HCT116 (cell line): ENCODE measurements at regions not wholly inside any gene's neighbourhood (a gene's known extent, or its start where the extent isn't known, plus 50 kb on each side); places are given as distances from the start of the nearest gene placed in this dataset.

Experiments used
- ATAC-seq: fragments of 200-7000 bp; cut with Tn5 transposase; 2 replicates; pipeline ENCODE4 v1.9.1; 2020; ENCODE audit warnings: mild to moderate bottlenecking, moderate library complexity
- BruUV-seq: library from RNA; stranded (reverse); fragments of 400-500 nt; replicated peaks from 2 replicates; lab custom pipeline; 2021; lab: Mats Ljungman, UMichigan
- CTCF ChIA-PET: fragments of 300-600 bp; sonication (Branson Sonifier 250); formaldehyde crosslinking; loops from one replicate; lab custom pipeline; 2021; ENCODE audit warnings: antibody characterized with exemption; lab: Charles Lee
- POLR2A ChIA-PET: fragments of 300-600, 350-600 bp; sonication (Branson Sonifier 250); formaldehyde crosslinking; loops from one replicate; lab custom pipeline; 2021; ENCODE audit warnings: antibody characterized with exemption; lab: Charles Lee
- RAD21 ChIA-PET, 2 experiments: fragments of 300-600 bp; sonication (Branson Sonifier 250); formaldehyde crosslinking; loops; one replicate each; lab custom pipeline; 2023; ENCODE audit warnings: low total read pairs in 2 of 2; ENCODE audit not compliant: uncharacterized antibody in 2 of 2, unreplicated experiment in 2 of 2, low non-redundant PET in 1 of 2; lab: Charles Lee
- DNase-seq: peaks from one replicate; pipeline ENCODE4 v3.0.0-alpha.2; 2010; ENCODE audit warnings: low read depth, low spot score
- H2AFZ ChIP-seq: fragments of 200-600 bp; shearing (Covaris generic), sonication (generic); 2 replicates; pipeline ENCODE4 v1.6.1; 2017; ENCODE audit warnings: low read depth, mixed run types, mixed read lengths, antibody characterized with exemption, low read length; ENCODE audit not compliant: poor library complexity, severe bottlenecking
- H3K27ac ChIP-seq: 2 replicates; pipeline ENCODE4 v1.5.1; 2012; ENCODE audit warnings: low read depth, low read length
- H3K27me3 ChIP-seq: fragments of 200-600 bp; sonication (generic); 2 replicates; pipeline ENCODE4 v1.6.1; 2016; ENCODE audit warnings: mixed run types, low read length, mixed read lengths; ENCODE audit not compliant: insufficient read depth
- H3K36me3 ChIP-seq, 2 experiments: fragments of 200-500 bp in 1 of 2; fragments of 200-600 bp in 1 of 2; sonication (Bioruptor generic) in 1 of 2; sonication (generic) in 1 of 2; 2 replicates each; pipeline versions ENCODE4 v1.5.1 to v1.6.1; 2014 to 2016; ENCODE audit warnings: low read length in 2 of 2, inconsistent platforms in 1 of 2, mixed read lengths in 1 of 2, mixed run types in 1 of 2; ENCODE audit not compliant: insufficient read depth in 2 of 2, control insufficient read depth in 1 of 2
- H3K4me1 ChIP-seq, 2 experiments: fragments of 200-600 bp in 1 of 2; sonication (generic) in 1 of 2; 2 replicates each; pipeline versions ENCODE4 v1.5.1 to v1.6.1; 2012 to 2017; ENCODE audit warnings: low read length in 2 of 2, inconsistent platforms in 1 of 2, mild to moderate bottlenecking in 1 of 2, mixed read lengths in 1 of 2, mixed run types in 1 of 2, moderate library complexity in 1 of 2; ENCODE audit not compliant: insufficient read depth in 2 of 2, control insufficient read depth in 1 of 2
- H3K4me2 ChIP-seq: fragments of 200-600 bp; sonication (generic); 2 replicates; pipeline ENCODE4 v1.6.1; 2017; ENCODE audit warnings: mixed run types, low read length, mixed read lengths
- H3K4me3 ChIP-seq, 2 experiments: fragments of 200-600 bp in 1 of 2; sonication (generic) in 1 of 2; replicated peaks in 1 of 2; 2 replicates each; pipeline ENCODE4 v1.5.1; 2011 to 2016; ENCODE audit warnings: low read length in 2 of 2, control low read depth in 1 of 2, low read depth in 1 of 2, mild to moderate bottlenecking in 1 of 2, mixed read lengths in 1 of 2, mixed run types in 1 of 2
- H3K79me2 ChIP-seq: fragments of 200-600 bp; sonication (generic); 2 replicates; pipeline ENCODE4 v1.6.1; 2017; ENCODE audit warnings: mild to moderate bottlenecking, mixed run types, low read length, moderate library complexity, mixed read lengths; ENCODE audit not compliant: insufficient read depth
- H3K9ac ChIP-seq: fragments of 200-600 bp; sonication (generic); 2 replicates; pipeline ENCODE4 v1.6.1; 2016; ENCODE audit warnings: low read length, mixed read lengths
- H3K9me2 ChIP-seq: fragments of 200-600 bp; sonication (generic), shearing (Covaris generic); 2 replicates; pipeline ENCODE4 v1.6.1; 2017; ENCODE audit warnings: mixed run types, mild to moderate bottlenecking, moderate library complexity; ENCODE audit not compliant: insufficient read depth
- H3K9me3 ChIP-seq, 2 experiments: fragments of 200-500 bp in 1 of 2; fragments of 200-600 bp in 1 of 2; sonication (Bioruptor generic) in 1 of 2; sonication (generic) in 1 of 2; 2 replicates each; pipeline ENCODE4 v1.6.1; 2014 to 2017; ENCODE audit warnings: low read length in 2 of 2, mixed read lengths in 2 of 2, inconsistent platforms in 1 of 2, low read depth in 1 of 2, mild to moderate bottlenecking in 1 of 2, mixed run types in 1 of 2, moderate library complexity in 1 of 2; ENCODE audit not compliant: control insufficient read depth in 1 of 2, insufficient read depth in 1 of 2
- H4K20me1 ChIP-seq: fragments of 200-600 bp; sonication (generic), shearing (Covaris generic); 2 replicates; pipeline ENCODE4 v1.6.1; 2017; ENCODE audit warnings: mixed run types, mild to moderate bottlenecking, moderate library complexity; ENCODE audit not compliant: insufficient read depth
- CBX3 ChIP-seq: IDR thresholded peaks from 2 replicates; pipeline ENCODE4 v1.6.1; 2012; ENCODE audit warnings: low read depth
- FOSL1 ChIP-seq: IDR thresholded peaks from 2 replicates; pipeline ENCODE4 v1.6.1; 2012; ENCODE audit warnings: low read depth
- SRF ChIP-seq: IDR thresholded peaks from 2 replicates; pipeline ENCODE4 v1.6.1; 2012; ENCODE audit warnings: low read depth
- TCF7L2 ChIP-seq: IDR thresholded peaks from 2 replicates; pipeline ENCODE4 v1.7.0; 2011; ENCODE audit warnings: borderline replicate concordance, inconsistent platforms; ENCODE audit not compliant: insufficient read depth, insufficient read length; ENCODE audit errors: extremely low read depth
- YY1 ChIP-seq: IDR thresholded peaks from 2 replicates; pipeline ENCODE4 v1.6.1; 2011; ENCODE audit warnings: low read length, low read depth, moderate library complexity, mild to moderate bottlenecking; ENCODE audit not compliant: insufficient replicate concordance; ENCODE audit errors: extremely low read depth
- intact Hi-C: fragments of 100-400 bp; cut with micrococcal nuclease; formaldehyde crosslinking; loops from 2 replicates; pipeline ENCODE4 v1.10.0; 2022
- TF ChIP-seq, protein P1 (sequence below), 3 experiments: fragments of 200-600 bp in 1 of 3; sonication (generic) in 1 of 3; IDR thresholded peaks in 2 of 3; conservative IDR thresholded peaks in 1 of 3; 2 replicates each; pipeline ENCODE4 v1.5.1; 2012 to 2017; ENCODE audit warnings: low read depth in 2 of 3, low read length in 2 of 3, antibody characterized with exemption in 1 of 3, borderline replicate concordance in 1 of 3, control low read depth in 1 of 3, mild to moderate bottlenecking in 1 of 3, mixed read lengths in 1 of 3, mixed run types in 1 of 3, moderate library complexity in 1 of 3; ENCODE audit not compliant: insufficient read depth in 1 of 3
- TF ChIP-seq, protein P2 (sequence below): IDR thresholded peaks from 2 replicates; pipeline ENCODE4 v1.6.1; 2012
- TF ChIP-seq, protein P3 (sequence below): IDR thresholded peaks from 2 replicates; pipeline ENCODE4 v1.6.1; 2012; ENCODE audit warnings: low read depth

DNA sequence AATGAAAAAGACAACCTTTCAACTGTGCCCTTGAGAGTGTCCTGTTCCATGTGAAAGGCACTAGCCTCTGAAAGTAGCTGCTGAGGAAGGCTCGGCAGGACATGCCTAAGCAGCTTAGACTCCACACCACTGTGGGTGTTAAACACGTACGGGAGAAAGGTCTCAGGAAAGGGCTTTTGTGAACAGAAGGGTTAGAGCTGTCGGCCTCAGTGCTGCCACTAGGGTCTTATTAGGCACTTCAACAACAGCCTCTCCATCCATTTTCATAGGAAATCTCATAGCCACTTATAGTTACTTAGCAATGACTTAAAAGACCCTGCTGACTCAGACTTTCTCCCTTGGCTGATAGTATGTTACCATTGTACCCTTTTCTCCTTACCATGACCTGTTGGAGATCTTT lies 662.8 kb downstream of the TBC1D32 start:
- peak; percentile 84 for ATAC-seq
- peak overlapping the region; percentile 36 for H2AFZ ChIP-seq
- DNase-seq, result peak; percentile 2

DNA sequence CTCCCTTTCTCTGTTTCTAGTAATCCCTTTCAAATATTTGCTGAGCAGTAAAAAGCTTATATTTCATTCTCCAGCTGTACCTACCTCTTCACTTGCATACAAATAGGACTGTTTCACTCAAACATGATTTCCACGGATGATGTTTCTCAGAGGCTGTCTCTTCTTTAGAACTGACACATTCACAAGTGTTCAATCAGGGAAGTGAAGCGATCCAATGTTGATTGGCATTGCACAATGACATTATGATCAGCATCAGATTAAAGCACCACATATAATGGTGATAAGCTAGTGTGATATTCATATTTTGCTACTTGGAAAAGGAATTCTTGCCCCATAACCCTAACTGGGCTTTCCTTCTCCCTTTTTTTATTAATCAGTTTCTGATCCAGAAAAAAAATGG lies 681.8 kb downstream of the TBC1D32 start:
- ChIA-PET POLR2A (no interaction called here), CTCF (no interaction called here)
- H3K4me1 ChIP-seq, result no peaks in the 10 kb centered on the region

More for the DNA sequence above, 662.8 kb downstream of the TBC1D32 start:
- TF ChIP-seq, protein P1, sequence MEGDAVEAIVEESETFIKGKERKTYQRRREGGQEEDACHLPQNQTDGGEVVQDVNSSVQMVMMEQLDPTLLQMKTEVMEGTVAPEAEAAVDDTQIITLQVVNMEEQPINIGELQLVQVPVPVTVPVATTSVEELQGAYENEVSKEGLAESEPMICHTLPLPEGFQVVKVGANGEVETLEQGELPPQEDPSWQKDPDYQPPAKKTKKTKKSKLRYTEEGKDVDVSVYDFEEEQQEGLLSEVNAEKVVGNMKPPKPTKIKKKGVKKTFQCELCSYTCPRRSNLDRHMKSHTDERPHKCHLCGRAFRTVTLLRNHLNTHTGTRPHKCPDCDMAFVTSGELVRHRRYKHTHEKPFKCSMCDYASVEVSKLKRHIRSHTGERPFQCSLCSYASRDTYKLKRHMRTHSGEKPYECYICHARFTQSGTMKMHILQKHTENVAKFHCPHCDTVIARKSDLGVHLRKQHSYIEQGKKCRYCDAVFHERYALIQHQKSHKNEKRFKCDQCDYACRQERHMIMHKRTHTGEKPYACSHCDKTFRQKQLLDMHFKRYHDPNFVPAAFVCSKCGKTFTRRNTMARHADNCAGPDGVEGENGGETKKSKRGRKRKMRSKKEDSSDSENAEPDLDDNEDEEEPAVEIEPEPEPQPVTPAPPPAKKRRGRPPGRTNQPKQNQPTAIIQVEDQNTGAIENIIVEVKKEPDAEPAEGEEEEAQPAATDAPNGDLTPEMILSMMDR (IDR thresholded peaks at IDR 0.05 in 2 of 3, conservative IDR thresholded peaks at IDR 0.05 in 1 of 3; ENCODE audit: borderline replicate concordance in 1 of 3, insufficient read depth in 1 of 3, low read depth in 2 of 3, low read length in 2 of 3), result peak in 2 of 3 experiments; percentile 24 to 34; a peak in 3 of 6 replicates
- TF ChIP-seq, protein P2, sequence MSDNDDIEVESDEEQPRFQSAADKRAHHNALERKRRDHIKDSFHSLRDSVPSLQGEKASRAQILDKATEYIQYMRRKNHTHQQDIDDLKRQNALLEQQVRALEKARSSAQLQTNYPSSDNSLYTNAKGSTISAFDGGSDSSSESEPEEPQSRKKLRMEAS, result no peak
- TF ChIP-seq, all 23 proteins: peak for 1
- Histone ChIP-seq H3K27me3 (no peaks in the 10 kb centered on the region), H3K4me2 (no peak overlapping the region), H3K9ac (no peak overlapping the region), H3K79me2 (no peaks in the 10 kb centered on the region), H3K36me3 (no peaks in the 10 kb centered on the region), H3K4me1 (peaks cover 0 to 5% of the 10 kb centered on the region in 2 experiments; a peak in 1 of 4 replicates), H4K20me1 (no peaks in the 10 kb centered on the region), H3K9me3 (no peaks in the 10 kb centered on the region), H3K4me3 (no peak overlapping the region), H3K27ac (no peak overlapping the region), H3K9me2 (no peaks in the 10 kb centered on the region)
- ChIA-PET RAD21 (no interaction called here), POLR2A (no interaction called here), CTCF (no interaction called here)
- intact Hi-C loops, result no loop called here
- no TSS peak for BruUV-seq

More for the DNA sequence above, 681.8 kb downstream of the TBC1D32 start:
- H3K27ac ChIP-seq, result no peak overlapping the region
- no peaks in the 10 kb centered on the region for H3K9me2 ChIP-seq
- no peak overlapping the region for H3K4me2 ChIP-seq
- RAD21 ChIA-PET, result no interaction called here
- no peak for DNase-seq
- no peaks in the 10 kb centered on the region for H3K27me3 ChIP-seq
- H3K4me3 ChIP-seq, result no peak overlapping the region
- TF ChIP-seq, protein P3, sequence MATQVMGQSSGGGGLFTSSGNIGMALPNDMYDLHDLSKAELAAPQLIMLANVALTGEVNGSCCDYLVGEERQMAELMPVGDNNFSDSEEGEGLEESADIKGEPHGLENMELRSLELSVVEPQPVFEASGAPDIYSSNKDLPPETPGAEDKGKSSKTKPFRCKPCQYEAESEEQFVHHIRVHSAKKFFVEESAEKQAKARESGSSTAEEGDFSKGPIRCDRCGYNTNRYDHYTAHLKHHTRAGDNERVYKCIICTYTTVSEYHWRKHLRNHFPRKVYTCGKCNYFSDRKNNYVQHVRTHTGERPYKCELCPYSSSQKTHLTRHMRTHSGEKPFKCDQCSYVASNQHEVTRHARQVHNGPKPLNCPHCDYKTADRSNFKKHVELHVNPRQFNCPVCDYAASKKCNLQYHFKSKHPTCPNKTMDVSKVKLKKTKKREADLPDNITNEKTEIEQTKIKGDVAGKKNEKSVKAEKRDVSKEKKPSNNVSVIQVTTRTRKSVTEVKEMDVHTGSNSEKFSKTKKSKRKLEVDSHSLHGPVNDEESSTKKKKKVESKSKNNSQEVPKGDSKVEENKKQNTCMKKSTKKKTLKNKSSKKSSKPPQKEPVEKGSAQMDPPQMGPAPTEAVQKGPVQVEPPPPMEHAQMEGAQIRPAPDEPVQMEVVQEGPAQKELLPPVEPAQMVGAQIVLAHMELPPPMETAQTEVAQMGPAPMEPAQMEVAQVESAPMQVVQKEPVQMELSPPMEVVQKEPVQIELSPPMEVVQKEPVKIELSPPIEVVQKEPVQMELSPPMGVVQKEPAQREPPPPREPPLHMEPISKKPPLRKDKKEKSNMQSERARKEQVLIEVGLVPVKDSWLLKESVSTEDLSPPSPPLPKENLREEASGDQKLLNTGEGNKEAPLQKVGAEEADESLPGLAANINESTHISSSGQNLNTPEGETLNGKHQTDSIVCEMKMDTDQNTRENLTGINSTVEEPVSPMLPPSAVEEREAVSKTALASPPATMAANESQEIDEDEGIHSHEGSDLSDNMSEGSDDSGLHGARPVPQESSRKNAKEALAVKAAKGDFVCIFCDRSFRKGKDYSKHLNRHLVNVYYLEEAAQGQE, result no peak
- TF ChIP-seq FOSL1 (no peak), CBX3 (no peak), TCF7L2 (no peak), SRF (no peak), YY1 (no peak)
- ATAC-seq, result no peak
- no peak overlapping the region for H3K9ac ChIP-seq
- no peaks in the 10 kb centered on the region for H4K20me1 ChIP-seq
- no peaks in the 10 kb centered on the region for H3K79me2 ChIP-seq
- no TSS peak for BruUV-seq
- no peaks in the 10 kb centered on the region for H3K9me3 ChIP-seq
- no peak overlapping the region for H2AFZ ChIP-seq
- intact Hi-C loops, result no loop called here
- H3K36me3 ChIP-seq, result no peaks in the 10 kb centered on the region
